Mucosa of gallbladder (tissue), 1 donor: ENCODE measurements at regions not wholly inside any gene's neighbourhood (a gene's known extent, or its start where the extent isn't known, plus 50 kb on each side); places are given as distances from the start of the nearest gene placed in this dataset.

Experiments
- DNase-seq: peaks from one replicate; pipeline ENCODE4 v3.0.0-alpha.2; 2020; ENCODE audit warnings: low spot score
- donor health status: DM: no; HTN: no; CAD: no.

DNA sequence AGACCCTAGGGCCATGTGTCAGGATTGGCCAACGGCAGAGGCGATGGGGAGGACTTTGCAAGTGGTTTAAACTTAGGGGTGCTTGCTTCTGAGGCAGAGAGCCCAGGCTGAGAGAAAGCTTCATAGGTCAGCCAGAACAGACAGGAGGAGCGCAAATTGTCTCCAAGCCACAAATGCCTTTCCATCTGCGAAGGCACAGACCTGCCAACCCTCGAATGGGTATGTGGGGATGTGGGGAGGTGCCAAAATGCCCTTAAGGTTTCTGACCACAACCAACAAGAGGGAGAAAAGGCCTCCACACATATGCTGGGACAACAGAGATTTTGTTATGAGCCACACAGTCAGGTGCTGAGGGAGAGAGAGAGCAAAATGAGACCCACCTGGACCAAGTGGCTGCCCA, 283.6 kb downstream of the CYP26B1 start:
- DNase-seq = no peak

DNA sequence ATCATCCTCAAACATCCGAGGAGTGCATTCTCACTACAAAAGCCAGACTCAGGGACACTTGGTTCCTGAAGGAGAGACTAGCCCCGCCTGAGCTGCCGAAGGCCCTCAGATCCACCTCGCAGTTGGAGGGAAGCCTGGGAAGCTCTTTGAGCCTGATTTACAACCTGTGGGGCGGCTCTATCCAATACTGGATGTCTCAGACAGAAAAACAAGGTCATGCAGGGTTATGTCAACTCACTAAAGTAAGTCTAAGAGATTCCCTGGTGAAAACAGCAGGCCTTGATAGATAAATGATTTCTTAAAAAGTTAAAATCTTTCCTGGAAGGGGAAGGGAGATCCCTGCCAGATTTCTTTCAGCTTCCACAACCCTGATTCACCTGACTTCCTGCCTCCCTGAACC, 284.3 kb downstream of the CYP26B1 start:
- DNase-seq = no peak

DNA sequence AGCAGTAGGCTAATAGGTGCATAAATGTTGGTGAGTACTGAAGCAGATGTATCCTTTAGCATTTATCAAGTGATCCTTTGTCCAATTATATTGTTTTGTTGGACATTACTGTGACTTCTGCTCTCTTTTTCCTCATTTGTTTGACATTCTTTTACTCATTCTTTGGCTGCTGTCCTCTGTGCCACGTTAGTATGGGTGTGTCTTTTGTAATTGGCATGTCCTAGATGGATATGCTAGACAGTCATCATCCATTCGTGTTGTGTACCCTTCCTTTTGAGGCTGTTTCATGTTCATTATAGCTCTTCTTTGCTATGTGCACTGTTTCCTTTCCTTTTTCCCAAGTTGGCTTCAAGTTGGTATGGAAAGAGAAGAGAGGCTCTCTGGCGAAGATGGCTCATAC, 284.7 kb downstream of the CYP26B1 start:
- no peak for DNase-seq

DNA sequence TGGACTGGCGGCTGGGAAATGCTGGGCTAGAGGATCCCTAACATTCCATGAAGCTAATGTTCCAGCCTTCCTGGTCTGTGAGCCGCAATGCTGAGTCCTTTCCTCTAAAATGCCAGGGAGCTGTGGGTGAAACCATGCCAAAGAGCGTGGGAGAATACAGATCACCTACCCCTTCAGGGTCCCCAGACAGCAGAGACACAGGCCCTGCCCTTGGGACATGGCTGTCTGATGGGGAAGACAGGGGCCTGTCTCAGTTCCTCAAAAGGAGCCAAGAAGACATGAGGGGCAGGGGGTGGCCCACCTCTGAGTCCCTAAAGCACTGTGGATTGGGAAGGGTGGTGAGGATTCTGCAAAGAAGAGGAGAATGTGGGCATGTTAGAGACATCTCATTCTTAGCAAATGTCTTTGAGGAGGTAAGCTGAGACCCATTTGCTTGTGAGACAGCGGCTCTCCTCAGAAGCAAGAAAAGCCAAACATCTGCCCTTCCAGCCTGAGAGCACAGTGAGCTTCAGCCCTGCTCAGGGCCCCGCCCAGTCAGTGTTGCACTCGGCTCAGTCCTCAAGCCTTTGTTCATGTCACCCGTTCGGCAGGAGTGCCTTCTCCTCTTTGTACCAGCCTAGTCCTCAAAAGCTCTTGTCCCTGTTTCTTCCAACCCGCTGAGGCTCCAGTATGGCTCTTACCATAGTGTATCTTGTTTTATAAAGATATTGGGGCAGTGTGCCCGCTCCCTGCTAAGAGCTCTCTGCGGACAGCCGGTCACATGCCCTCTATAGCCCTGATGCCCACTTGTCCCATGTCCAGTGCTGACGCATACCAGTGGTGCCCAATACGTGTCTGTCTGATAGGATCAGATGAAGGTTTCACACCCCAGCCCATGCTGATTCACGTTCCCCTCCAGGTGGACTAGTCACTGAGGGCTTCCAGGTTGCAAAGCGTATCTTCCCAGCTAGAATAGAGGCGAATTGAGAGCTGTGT, 286.2 kb downstream of the CYP26B1 start:
- no peak for DNase-seq

- DNase-seq = no peak
Observed at GRCh38 chr2:71860381-71860926, 287.2 kb downstream of the CYP26B1 start.

GRCh38 chr2:71859211-71859847, 288.3 kb downstream of the CYP26B1 start:
- DNase-seq = no peak

DNA sequence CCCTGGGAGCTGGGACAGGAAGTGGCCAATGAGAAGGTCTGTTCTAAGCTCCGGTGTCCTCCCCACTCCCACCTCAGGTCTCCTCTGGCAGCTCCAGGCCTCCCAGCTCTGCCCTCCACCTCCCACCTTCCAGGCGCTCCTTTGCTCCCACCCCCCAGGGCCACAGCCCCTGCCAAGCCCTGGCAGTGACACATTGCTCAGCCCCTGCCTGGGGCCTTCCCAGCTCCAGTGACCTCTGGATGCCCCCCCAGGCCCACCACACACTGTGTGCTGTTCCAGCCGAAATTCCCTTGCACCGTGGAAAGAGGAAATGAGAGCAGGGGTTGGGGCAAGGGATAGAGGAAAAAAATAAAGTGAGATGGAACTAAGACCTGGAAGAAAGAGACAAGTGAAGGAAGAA, 289.6 kb downstream of the CYP26B1 start:
- no peak for DNase-seq

- DNase-seq = no peak
Observed at GRCh38 chr2:71857636-71858035, 290.0 kb downstream of the CYP26B1 start.

DNA sequence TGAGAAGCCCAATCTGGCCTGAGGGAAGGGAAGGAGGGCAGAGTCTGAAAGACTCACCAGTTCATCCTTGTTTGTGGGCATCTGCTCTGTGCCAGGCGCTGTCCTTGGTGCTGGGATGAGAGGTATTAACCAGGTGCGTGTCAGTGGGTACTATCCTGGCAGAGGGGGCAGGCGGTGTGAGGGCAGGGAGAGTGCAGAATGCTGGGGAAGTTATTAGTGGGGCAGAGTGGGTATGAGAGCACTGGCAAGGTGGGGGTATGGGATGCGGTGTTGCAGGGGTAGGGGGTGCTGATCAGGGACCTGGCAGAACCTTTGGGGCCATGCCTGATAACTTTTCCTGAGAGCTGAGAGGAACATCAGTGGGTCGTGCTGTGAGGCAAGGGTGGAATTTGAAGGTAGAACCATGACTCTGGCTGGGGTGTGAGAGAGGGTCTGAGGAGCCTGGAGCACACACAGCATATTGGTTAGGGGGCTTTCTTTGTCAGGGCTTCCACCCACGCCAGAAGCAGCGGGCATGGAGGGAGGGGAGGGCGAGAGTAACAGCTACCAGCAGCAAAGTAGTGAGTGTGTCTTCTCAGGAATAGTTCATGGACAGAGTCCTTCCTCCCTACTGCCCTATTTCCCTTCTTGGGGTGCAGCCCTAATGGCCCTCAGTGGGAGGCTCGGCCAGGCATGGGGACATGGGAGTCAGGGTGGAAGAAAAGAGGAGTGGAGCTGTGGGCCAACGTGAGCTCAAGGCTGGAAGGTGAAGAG, 290.7 kb downstream of the CYP26B1 start:
- DNase-seq = peak; percentile 29

- no peak for DNase-seq
Observed at GRCh38 chr2:71853858-71854257, 293.8 kb downstream of the CYP26B1 start.

DNA sequence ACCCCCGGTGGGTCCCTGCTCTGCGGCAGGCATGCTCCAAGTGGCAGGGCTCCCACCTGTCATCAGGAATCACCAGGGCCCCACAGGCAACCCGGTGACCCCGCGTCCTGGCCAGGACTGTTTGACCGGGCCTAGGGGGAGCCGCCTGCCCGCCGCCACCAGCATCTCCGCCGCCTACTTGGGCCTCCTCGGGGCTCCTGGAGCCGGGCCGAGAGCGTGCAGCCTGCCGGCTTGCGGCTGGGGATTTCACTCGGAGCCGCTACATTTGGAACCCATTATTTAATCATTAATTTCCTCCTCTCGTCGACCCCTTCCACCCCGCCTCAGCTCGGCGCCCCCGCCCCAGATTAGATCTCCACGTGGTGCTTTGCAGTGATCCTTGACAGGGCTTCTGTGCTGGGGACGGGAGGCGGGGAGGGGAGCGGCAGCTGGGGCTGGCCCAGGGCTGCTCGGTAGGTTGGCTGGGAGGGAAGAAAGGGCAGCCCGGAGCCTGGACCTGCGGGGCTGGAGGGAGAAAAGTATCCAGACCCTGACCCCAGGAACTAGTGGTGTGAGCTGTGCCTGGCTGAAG, 295.4 kb downstream of the CYP26B1 start:
- no peak for DNase-seq

DNA sequence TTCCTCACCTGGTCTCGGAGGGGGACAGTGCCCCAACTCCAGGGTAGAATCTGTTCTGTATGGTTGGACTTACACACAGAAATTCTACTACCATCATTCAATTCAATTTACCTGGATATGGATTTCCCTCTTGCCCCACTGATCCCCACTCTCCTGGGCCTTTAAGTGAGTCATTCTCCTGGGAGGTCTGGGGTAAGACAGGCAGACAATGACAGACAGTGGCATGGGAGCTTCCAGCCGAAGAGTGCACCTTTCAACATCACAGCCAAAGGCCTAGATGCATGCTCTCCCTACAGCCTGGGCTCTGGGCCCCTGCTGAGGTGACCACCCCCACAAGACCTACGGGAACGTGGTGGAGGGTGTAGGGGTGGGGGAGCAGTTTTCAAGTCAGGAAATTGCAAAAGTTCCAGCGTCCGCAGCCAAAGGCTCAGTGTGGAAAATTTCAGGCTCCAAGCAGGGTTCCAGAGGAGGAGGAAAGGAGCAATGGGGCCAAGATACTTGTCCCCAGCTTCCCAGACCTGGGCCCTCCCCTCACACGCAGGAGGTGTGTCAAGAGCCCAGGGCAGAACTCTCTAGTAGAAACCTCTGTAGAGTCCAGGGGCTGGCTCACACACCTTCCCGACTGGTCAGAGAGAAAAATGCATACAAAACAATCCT, 296.4 kb downstream of the CYP26B1 start:
- no peak for DNase-seq

GRCh38 chr2:71850306-71850801, 297.3 kb downstream of the CYP26B1 start:
- DNase-seq = no peak

DNA sequence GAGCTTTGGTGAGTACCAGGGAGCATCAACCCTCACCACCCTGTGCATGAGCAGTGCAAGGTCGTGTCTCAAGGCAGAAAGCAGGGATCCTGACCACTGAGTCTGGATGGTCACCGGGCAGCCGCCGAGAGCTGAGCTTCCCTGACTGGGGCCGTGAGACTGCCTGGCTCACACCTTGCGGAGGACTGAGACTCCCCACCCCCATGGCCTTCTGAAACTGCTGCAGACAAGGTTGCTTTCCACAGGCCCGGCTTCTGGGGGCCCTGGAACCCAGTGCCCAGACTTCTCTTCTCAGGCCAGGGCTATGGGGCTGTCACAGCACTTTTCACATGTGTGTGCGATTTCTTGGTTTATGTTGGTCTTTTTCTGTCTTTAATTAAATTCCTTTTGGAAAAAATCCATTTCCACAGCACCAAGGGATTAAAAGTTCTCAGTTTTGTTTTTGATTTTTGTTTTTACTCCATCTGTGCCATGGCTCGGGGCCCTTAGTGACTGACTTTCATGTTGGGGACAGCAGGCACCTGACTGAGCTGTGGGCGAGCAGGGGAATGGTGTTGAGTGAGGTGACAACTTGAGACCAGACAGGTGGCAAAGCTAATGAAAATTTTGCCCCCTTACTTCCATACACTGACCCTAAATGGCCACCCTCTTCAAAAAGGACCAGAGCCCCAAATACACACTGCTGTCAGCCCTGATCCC, 297.9 kb downstream of the CYP26B1 start:
- DNase-seq = no peak

- no peak for DNase-seq
Observed at GRCh38 chr2:71849111-71849510, 298.6 kb downstream of the CYP26B1 start.

GRCh38 chr2:71846669-71847291, 300.9 kb downstream of the CYP26B1 start:
- DNase-seq = no peak

GRCh38 chr2:71846072-71846471, 301.6 kb downstream of the CYP26B1 start:
- no peak for DNase-seq

- DNase-seq = no peak
Observed at GRCh38 chr2:71844967-71845366, 302.7 kb downstream of the CYP26B1 start.

DNA sequence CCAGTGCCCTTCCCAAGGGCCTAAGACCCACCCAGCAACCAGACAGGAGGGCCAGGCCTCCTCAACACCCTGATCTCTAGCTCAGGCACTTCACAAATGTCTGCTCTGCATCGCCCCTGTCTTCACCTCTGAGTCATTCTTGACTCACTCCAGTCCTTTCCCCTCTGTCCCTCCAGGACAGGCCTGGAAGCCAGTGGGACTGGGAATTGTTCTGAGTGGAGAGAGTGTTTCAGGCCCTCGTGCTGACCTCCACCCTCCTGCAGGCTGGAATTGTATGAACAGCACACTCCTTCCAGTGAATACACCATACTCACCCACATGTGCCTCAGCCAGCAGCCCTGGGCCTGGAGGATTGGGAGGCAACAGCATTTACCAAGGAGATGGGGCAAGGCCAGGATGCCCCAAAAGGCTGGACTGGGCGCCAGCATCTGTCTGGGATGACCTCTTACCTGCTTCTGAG, 304.2 kb downstream of the CYP26B1 start:
- DNase-seq = no peak

- DNase-seq = no peak
Observed at GRCh38 chr2:71842744-71843143, 304.9 kb downstream of the CYP26B1 start.
